GM18517 (cell line): ENCODE measurements at regions not wholly inside any gene's neighbourhood (a gene's known extent, or its start where the extent isn't known, plus 50 kb on each side); places are given as distances from the start of the nearest gene placed in this dataset.
"Not testable (repeated sequence)": the region's sequence is repeated elsewhere in the genome, so short reads cannot be mapped to it uniquely, and the experiment has no call there.

Source experiments
- ATAC-seq: cut with Tn5 transposase; IDR thresholded peaks from one replicate; pipeline ENCODE4 v1.9.1; 2021; ENCODE audit warnings: mild to moderate bottlenecking, moderate library complexity; ENCODE audit not compliant: unreplicated experiment

DNA sequence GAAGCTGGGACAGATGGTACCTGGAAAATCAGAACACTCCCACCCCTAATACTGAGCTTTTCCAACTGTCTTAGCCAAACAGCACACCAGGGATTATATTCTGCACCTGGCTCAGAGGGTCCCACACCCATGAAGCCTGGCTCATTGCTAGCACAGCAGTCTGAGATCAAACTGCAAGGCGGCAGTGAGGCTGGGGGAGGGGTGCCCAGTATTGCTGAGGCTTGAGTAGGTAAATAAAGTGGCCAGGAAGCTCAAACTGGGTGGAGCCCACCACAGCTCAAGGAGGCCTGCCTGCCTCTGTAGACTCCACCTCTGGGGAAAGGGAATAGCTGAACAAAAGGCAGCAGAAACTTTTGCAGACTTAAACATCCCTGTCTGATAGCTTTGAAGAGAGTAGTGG is 403.3 kb downstream of the MBD2 start:
- ATAC-seq = not testable (repeated sequence)

DNA sequence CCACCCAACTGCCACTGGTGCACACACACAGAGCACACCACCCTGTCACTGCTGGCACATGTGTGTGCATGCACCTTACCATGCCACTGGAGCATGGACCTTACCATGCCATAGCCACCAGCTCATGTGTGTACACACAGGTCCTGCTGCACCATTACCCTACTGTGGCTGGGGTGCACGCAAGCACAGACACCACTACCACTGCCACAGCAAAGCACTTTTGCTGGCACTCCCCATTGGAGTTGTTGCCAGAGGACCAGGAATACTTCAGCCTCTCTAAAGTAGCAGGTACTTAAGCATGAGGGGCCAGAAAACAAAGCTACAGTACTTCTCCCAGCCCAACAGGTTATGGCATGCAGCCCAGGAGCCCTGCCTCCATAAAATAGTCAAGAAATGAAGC is 404.8 kb downstream of the MBD2 start:
- no peak for ATAC-seq

DNA sequence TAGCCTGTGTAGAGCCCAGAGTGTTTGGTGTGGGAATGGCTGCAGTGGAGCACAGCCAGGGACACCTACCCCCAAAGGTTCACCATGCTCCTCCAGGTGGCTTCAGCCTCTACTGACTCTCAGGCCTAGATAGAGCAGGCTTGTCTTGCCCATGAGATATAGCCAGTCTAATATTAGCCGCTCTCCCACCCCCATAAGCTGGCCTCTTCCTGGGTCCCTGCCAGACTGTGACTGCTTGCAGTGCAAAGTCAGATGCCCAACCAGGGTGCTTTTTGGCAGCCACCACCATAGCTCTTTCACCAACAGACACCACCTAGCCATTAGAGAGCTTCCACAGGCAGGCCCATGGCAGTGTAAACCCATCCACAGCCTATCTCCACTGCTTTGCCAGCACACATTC is 405.3 kb downstream of the MBD2 start:
- ATAC-seq = no peak

DNA sequence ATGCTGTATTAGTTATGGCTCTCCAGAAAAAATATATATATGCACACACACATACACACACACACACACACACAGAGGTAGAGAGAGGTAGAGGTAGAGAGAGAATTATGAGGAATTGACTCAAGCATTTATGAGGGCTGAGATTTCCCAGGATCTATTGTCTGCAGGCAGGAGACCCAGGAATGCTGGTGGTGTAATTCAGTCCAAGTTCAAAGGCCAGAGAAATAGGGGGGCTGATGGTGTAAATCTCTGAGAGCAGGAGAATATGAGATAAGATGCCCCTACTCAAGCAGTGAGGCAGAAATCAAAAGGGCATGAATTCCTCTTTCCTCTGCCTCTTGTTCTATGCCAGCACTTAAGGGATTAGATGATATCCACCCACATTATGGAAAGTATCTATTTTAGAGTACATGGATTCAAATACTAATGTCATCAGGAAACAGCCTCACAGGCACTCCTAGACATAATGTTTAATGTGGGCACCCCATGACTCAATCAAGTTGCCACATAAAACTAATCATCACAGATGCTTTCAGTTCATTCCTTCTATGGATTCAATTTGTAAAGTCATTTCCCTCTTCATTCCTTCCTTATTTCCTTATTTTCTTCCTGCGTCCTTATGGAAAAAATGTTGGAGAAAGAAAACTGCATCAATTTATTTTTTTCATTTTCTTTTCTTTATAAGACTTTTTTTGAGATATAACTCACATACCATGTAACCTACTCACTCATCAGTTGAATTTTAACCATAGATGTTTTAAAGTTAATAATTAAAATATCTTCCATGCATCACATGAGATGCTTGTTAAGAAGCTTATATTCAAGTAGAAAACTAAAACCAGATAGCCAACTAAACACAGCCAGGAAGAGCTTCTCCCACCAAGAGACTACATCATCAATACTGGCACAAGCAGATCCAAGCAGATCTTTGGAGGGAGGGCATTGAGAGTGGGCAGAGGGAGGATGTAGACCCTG is 406.2 kb downstream of the MBD2 start:
- ATAC-seq = no peak

DNA sequence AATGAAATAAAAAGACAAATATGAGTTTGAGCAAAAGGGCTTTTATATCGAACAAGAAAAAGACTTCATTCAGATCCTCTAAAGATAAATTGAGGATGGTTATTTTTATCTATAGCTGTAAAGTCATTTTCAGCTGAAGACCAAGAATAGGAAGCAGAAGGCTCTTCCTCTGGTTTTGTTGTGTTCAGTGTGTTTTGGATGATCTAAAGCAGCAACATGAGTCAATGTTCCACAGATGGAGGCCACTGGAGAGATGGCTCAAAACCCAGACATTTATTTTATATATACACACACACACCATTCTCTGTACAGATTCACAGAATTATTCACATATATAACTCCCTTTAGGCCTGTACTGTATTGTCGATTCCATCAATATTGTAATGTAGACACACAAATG is 424.3 kb downstream of the MBD2 start:
- no peak for ATAC-seq

DNA sequence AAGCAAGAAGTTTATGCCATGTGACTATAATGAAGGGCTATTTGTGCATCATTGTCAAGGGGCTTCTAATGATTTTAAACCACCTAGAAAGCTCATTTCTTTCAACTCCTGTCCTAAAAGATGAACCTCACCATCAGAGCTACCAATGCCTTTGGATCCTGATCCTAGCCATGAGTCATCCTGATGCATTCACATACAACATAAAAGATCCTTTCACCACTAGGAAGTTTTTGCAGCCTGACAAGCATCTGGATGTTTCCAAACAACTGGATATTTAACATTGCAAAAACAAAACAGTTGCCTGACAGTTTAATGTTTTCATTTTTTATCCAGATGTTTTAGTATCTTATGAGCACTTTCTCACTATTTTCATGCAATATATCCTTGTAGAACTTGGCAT is 425.3 kb downstream of the MBD2 start:
- no peak for ATAC-seq

DNA sequence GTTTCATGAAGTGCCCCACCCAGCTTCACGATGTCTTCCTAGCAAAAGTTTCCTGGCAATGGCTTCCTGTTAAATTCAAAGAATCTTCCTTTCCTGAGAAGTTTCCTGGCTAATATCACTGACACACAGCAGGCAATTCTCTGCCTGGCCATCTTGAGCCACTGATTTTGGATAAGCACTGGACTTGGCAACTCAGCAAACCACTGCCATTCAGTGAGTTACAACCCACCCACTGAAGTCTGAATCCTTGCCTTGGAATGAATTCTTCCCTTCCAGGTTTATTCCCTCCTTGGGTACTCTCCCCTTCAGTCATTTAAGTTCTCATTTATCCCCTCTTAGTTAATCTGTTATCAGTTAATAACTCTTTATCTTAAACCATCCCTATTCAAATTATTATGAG is 426.0 kb downstream of the MBD2 start:
- no peak for ATAC-seq

DNA sequence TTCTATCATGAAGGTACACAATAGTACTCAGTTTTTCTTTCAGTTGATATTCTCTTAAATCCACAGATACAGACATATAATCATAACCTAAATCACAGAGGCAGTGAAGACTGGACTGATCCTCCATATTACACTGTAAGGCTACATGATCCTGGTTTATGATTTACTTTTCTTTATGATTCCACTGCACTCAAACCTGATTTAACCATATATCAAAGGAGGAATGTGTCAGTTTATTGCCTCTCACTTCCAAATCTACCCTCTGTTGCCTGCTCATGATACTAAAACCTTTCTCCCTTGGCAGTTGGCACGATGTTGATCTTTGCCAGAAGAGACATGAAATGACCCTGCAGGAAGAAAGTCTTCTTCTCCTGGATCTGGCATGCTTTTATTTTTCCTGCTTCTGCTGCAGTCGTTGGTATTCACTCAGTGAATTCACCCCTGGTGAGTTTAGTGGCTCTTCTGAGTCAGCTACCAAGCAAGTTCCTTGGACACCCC is 426.4 kb downstream of the MBD2 start:
- no peak for ATAC-seq

DNA sequence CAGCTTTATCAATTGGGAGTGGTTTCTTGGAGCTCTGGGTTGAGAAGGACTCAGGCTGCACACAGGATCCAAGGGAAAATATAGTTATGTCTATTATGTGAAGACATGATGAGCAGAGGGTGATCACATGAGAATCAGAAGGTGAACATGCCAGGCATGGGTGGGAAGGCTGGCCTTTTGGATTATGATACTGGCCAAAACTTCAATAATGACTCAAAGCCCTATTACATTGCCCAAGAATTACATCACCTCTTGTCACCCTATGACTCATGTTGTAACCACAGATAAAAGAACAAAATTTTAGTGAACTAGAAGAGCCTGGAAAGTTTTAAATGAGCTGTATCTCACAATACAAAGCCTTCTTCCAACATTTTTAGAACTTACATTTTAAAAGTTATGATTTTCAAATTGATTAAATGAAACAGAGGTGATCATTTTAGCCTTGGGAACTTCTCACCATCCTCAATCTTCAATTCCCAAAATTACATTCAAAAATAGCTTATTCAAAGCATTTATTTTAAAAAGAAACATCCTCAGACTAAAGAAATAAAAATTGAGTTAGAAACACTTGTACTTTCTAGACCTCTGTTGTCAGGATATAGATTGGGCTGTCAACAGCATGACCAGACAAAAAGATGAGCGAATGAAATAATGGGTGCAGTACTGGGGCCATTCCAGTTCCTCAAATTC is 428.3 kb downstream of the MBD2 start:
- ATAC-seq = peak; percentile 90

DNA sequence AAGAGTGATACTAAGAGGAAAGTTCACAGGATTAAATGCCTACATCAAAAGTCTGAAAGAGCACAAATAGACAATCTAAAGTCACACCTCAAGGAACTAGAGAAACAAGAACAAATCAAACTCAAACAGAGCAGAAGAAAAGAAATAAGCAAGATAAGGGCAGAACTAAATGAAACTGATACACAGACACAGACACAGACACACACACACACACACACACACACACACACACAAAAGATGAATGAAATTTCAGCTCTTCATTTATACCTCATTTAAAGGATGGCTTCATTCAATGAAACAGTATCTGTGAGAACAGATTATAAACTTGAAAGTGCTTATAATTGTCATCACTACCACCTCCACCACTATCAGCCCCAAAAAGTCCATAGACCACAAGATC is 428.9 kb downstream of the MBD2 start:
- ATAC-seq = no peak

DNA sequence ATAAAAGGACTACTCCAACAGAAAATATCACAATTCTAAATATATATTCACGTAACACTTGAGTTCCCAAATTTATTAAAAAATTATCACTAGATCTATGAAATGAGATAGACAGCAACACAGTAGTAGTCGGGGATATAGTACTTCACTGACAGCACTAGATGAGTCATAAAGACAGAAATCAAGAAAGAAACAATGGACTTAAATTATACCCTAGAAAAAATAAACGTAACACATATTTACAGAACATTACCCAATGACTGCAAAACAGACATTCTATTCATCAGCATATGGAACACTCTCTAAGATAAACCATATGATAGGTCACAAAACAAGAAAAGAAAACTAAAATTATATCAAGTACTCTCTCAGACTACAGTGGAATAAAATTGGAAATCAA is 429.4 kb downstream of the MBD2 start:
- ATAC-seq = no peak

DNA sequence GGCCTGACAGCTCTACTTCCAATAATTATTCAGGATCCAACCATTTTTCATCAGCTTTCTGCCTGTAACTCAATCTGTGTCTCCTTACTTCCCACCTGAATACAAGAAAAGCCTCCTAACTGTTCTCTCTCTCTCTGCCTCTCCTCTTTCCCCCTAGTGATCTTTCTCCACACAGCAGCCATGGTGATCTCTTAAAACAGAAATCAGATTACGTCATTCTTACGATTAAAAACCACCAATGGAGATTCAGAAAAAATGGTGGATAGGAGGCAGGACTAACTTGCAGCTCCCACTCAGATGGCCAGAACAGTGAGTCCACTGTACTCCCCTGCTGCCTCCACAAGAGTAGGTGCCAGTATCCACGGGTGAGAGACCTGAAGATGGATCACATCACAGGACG is 431.7 kb downstream of the MBD2 start:
- ATAC-seq = no peak

DNA sequence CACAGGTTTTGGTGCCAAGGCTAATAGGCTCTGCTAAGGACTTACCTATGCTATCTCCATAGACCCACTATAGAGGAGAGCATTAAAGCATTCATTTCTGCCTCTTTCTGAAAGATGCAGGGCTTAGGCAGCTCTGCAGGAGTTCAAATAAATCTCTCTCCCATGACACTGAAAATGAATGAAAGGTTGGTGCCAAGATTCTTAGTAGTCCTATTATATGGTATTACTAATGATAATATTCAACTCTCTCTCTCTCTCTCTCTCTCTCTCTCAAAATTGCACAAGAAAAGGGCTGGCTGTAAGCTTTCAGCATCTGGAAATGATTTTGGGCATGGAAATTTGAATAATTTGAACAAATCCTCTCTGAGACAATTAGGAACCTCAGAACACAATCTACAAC is 433.7 kb downstream of the MBD2 start:
- ATAC-seq = no peak

DNA sequence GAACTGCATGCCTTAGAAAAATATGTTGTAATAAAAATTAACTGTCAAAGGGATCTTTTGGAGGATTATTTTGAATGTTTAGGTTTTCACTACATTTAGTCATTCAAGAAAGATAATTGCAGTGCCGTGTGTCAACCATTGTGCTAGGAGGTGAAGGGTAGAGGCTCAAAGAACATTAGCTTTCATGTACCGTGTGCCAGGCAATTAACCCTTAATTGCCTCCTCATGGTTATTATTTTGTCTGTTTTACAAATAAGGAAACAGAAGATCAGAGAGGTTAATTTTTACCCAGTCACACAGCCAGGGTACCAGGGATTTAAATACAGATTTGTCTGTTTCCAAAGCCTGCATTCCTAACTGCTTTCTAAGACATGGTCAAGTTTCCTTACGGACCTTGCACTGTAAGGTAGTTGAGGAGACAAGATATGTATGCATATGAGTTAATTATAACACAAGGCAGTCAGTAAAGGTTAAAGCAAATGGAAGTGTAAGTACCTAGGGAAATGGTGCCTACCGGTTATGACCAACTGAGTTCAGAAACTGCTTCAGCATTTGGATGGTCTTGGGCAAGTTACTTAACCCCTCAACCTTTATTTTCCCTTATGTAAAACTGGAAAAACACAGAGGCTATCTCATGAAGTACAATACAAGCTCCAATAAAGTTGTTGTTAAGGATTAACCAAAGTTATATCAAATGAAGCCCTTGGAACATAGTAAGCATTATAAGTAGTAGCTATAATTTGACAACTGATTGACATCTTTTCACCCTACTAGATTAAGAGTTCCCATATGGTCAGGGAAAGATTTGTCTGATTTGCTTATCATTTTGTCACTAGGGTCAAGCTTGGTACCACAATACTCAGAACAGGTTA is 434.9 kb downstream of the MBD2 start:
- ATAC-seq = no peak

DNA sequence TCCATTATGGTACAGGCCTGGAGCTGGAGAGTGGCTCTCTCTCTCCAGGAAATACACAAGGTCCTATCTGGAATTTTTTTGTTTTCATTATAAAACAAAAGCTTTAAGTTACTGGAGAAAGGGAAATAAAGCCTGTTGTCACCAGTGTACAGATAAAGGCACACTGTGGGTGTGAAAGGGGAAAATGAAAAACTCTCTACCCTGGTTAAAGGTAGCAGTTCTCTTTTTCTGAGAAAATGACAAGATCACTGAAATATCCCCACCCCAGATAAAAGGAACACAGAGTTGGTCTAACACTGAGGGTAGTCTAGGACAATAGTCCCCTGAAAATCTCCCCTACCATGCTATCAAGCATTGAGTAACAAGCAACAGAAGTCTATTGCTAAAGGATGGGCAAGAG is 438.7 kb downstream of the MBD2 start:
- ATAC-seq = no peak

DNA sequence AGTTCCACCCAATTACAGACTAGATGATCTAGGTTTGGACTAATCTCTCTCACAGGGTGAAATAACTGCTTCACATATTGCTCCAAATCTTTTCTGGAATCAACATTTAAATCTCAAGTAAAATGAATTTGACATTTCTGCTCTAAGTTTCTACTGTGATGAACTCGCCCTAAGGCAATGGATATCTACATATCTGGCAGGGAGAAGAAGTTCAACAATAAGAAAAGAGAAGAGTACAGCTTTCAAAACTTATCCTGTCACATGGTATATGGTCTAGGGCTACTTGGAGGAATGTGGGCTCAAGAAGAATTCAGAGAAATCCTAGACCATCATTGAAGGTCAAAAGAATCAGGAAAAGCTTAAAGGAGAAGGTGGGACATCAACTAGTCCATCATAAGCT is 440.2 kb downstream of the MBD2 start:
- ATAC-seq = no peak

DNA sequence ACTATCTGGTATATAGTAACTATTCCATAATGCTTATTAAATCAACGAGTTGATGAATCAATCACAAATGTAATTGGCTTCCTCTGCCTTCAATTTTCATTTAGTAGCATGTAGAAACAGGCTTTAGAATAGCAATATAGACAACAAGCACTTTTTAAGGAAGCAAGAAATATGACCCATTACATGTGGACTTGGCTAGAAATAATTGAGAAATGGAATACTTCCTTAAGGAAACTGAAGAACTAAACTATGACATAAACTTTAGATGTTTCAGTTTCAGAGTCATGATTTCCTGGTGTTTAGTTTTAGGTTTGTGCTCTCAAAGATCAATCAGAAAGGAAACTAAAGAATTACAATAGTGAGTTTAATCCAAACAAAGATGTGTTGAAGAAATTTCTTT is 443.8 kb downstream of the MBD2 start:
- no peak for ATAC-seq

DNA sequence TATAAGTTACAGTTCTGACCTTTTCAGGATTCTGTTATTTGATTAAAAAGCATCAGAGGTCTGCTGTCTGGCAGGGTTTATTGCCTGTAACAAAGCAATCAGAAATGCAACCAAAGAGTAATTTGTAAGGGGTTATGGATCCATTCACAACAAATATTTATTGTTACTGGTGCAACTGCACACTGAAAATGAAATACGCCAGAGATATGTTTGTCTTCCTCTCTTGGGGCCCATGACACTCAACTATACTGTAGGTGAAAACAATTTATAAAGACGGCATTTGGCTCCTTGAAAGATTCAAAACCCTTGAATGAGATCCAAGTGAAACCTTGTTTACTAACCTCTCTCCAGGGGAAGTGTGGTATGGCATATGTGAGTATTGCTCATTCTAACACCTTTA is 452.2 kb downstream of the MBD2 start:
- ATAC-seq = no peak

DNA sequence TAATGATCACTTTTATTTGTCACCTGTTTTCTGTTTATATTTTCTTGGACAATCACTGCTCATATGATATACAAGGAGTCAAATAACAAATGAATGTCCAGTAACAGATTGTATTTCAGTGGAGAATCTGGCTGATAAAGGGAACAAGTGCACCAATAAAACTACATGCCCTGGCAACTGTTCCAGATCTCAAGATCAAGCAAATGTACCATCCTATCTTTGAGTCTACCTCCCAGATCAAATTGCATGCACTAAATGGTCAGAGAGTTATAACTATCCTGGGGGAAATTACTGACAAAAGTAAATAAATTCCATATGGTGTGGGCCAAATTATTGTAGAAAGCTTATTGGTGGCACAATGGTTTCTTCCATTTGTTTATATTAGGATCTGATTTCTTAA is 452.8 kb downstream of the MBD2 start:
- ATAC-seq = no peak

DNA sequence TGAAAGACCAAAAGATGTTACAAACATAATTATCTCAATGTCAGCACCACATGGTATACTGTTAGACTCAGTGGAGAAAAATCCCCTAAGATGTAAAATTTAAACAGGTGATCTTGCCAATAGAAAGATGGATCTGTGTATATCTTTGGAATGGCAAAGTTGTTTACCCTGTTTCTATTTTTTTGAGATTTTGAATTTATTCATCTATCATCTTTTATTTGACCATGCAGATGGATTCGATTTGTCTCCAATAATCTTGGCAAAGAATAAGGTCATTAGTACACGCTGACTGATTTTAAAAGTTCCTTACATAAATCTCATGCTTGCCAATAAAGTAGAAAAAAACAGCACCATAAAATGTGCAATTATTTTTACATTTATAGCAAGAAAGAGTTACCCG is 459.3 kb downstream of the MBD2 start:
- no peak for ATAC-seq

DNA sequence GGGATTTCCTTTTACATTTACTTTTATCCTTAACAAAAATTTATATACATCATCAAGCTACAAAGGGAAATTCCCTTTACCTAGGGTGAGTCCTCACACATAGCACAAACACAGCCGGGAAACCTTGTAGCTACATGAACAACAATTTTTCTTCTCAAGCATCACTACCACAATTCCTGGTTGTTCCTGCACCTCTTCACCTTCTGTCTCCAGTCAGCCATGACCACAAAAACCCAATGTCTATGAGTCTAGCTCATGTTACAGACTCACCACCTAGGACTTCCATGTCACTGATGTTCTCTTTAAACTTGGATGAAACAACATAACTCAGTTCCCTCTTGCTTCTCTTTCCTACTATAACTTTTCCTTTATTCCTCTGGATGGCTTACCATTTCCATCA is 460.4 kb downstream of the MBD2 start:
- no peak for ATAC-seq
